Tibial artery (tissue), 4 donors: ENCODE measurements at regions not wholly inside any gene's neighbourhood (a gene's known extent, or its start where the extent isn't known, plus 50 kb on each side); places are given as distances from the start of the nearest gene placed in this dataset.

Experiments
- DNase-seq, 2 donors: peaks; one replicate each; pipeline ENCODE4 v3.0.0-alpha.2; 2019
- H3K27ac ChIP-seq, 2 donors: fragments of 200-600 bp; sonication (generic) in 1 of 2; 1 replicate in 1 of 2; 2 replicates in 1 of 2; pipeline ENCODE4 v1.5.1; 2018 to 2019; ENCODE audit warnings: mild to moderate bottlenecking in 1 of 2
- H3K27me3 ChIP-seq, 2 donors: fragments of 200-600 bp; sonication (generic) in 1 of 2; one replicate each; pipeline versions ENCODE4 v1.5.1 to v1.6.0; 2016 to 2019
- H3K36me3 ChIP-seq, 3 donors: fragments of 200-600 bp; sonication (generic) in 2 of 3; one replicate each; pipeline ENCODE4 v1.5.1; 2016 to 2019; ENCODE audit warnings: mild to moderate bottlenecking in 2 of 3
- H3K4me1 ChIP-seq, 4 donors: fragments of 200-600 bp; sonication (generic) in 2 of 4; 1 replicate in 3 of 4; 2 replicates in 1 of 4; pipeline ENCODE4 v1.5.1; 2016 to 2019
- H3K4me3 ChIP-seq, 2 donors: fragments of 200-600 bp; sonication (generic) in 1 of 2; 1 replicate in 1 of 2; 2 replicates in 1 of 2; pipeline ENCODE4 v1.5.1; 2018 to 2019; ENCODE audit warnings: mild to moderate bottlenecking in 2 of 2
- H3K9me3 ChIP-seq, 3 donors: fragments of 200-600 bp; sonication (generic) in 1 of 3; one replicate each; pipeline ENCODE4 v1.5.1; 2016 to 2019
- intact Hi-C: fragments of 100-400 bp; cut with DNase I; formaldehyde crosslinking; loops from one replicate; pipeline ENCODE4 v1.15.0; 2023; ENCODE audit warnings: low total_unique reads
- TF ChIP-seq, protein P1 (sequence below), 2 experiments: fragments of 200-600 bp in 1 of 2; fragments of 450-650 bp in 1 of 2; IDR thresholded peaks; one replicate each; pipeline ENCODE4 v1.5.1; 2017 to 2019; ENCODE audit warnings: antibody characterized with exemption in 2 of 2, mild to moderate bottlenecking in 1 of 2, moderate library complexity in 1 of 2

DNA sequence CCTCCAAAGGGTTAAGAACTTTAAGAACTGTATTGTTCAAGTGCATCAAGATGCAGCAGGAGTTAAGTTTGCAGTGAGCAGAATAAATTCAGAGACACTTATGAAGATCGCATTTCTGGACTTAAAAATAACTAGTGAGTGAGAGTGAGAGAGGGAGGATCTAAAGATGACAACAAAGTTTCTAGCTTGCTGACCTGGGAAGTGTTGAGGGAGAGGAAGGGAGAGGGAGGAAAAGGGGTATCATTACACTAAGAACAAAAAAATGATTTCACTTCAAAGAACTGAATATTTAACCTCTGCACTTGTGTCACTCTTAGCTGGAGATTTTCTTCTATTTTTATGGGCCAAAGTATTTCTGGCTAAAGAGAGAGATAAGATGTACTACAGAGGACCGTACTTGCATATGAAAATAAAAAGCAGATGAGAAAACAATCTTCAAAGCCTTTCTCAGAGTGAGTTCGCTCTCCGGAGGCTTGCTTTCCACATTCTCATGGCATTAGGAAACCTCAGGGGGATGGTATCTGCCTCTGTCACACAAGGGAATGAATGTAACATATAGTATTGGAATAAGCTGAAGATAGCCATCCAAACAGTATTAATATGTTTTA lies 91.4 kb upstream of the TJP1 start:
- Histone ChIP-seq H3K4me1 (peaks cover 0 to 21% (median 3%) of the 10 kb centered on the region in 4 donors), H3K36me3 (no peaks in the 10 kb centered on the region)
- intact Hi-C loops = no loop called here

DNA sequence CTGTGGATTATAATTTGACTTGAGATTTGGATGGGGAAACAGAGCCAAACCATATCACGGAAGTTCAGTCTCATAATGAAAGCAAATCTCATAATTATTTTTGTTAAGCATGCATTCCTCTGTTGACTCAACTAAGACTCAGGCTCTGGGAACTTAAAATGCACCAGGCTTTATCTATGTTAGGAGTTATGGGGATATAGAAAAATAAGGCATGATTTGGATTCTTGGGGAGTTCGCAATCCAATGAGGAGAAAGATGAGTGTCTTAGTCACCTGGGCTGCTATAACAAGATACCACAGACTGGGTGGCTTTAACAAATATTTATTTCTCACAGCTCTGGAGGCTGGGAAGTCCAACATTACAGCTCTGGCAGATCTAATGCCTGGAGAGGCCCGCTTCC lies 89.4 kb upstream of the TJP1 start:
- Histone ChIP-seq H3K27ac (no peak overlapping the region), H3K9me3 (no peaks in the 10 kb centered on the region), H3K4me1 (peaks cover 0 to 21% (median 3%) of the 10 kb centered on the region in 4 donors), H3K4me3 (no peak overlapping the region), H3K36me3 (no peaks in the 10 kb centered on the region), H3K27me3 (no peaks in the 10 kb centered on the region)
- intact Hi-C loops = no loop called here
- no peak for DNase-seq
- TF ChIP-seq, protein P1, sequence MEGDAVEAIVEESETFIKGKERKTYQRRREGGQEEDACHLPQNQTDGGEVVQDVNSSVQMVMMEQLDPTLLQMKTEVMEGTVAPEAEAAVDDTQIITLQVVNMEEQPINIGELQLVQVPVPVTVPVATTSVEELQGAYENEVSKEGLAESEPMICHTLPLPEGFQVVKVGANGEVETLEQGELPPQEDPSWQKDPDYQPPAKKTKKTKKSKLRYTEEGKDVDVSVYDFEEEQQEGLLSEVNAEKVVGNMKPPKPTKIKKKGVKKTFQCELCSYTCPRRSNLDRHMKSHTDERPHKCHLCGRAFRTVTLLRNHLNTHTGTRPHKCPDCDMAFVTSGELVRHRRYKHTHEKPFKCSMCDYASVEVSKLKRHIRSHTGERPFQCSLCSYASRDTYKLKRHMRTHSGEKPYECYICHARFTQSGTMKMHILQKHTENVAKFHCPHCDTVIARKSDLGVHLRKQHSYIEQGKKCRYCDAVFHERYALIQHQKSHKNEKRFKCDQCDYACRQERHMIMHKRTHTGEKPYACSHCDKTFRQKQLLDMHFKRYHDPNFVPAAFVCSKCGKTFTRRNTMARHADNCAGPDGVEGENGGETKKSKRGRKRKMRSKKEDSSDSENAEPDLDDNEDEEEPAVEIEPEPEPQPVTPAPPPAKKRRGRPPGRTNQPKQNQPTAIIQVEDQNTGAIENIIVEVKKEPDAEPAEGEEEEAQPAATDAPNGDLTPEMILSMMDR (IDR thresholded peaks at IDR 0.05) = no peak

More for the DNA sequence above, 91.4 kb upstream of the TJP1 start:
- no peak for DNase-seq
- Histone ChIP-seq H3K27me3 (no peaks in the 10 kb centered on the region), H3K4me3 (no peak overlapping the region), H3K9me3 (no peaks in the 10 kb centered on the region), H3K27ac (peak overlapping the region in 1 of 2 donors; percentile 38)
- TF ChIP-seq, protein P1 (IDR thresholded peaks at IDR 0.05) = no peak

DNA sequence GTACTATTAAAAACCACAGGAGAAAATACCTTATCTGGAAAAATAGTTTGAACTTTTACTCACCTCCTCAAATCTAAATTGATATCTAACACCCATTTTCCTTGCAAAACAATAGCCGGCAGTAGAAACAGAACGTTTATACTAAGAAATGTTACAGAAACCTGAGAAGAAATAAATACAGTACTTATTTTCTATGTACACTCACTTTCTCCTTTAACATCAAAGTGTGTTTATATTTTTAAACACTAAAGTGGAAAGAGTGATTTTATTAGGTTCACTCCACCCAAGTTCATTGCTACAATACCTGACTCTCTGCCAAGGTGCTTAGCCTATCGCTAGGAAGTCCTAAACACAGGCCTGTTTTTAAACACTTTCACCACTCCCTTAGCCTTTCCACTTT lies 87.8 kb upstream of the TJP1 start:
- peaks cover 0 to 21% (median 3%) of the 10 kb centered on the region in 4 donors for H3K4me1 ChIP-seq
- no peaks in the 10 kb centered on the region for H3K9me3 ChIP-seq
- no peaks in the 10 kb centered on the region for H3K36me3 ChIP-seq
- no peak overlapping the region for H3K4me3 ChIP-seq
- no peak overlapping the region for H3K27ac ChIP-seq
- intact Hi-C loops = no loop called here
- TF ChIP-seq, protein P1 (IDR thresholded peaks at IDR 0.05) = no peak
- H3K27me3 ChIP-seq = no peaks in the 10 kb centered on the region
- no peak for DNase-seq

DNA sequence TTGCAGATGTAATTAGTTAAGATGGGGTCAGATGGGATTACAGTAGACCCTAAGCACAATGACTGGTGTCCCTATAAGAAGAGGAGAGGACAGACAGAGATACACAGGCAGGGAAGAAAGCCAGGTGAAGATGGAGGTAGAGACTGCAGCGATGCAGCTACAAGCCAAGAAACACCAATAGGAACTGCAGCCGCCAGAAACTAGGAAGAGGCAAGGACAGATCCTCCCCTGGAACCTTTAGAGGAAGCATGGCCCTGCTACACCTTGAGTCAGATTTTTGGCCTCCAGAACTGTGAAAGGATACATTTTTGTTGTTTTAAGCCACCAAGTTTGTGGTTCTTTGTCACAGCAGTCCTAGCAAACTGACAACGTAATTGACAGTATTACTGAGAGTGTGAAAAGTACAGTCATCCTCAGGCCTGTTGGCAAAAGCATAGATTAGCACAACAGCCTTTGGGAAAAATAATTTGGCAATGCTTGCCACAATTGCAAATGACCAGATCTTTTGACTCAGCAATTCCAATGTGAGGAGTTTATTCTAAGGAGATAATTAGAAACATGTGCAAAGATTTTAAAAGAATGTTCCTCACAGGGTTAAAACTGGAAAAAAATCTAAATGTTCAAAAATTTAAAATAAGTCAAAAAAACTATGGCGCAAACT lies 82.6 kb upstream of the TJP1 start:
- no peak overlapping the region for H3K27ac ChIP-seq
- H3K4me1 ChIP-seq = no peaks in the 10 kb centered on the region
- H3K27me3 ChIP-seq = no peaks in the 10 kb centered on the region
- TF ChIP-seq, protein P1 (IDR thresholded peaks at IDR 0.05) = no peak
- no peaks in the 10 kb centered on the region for H3K36me3 ChIP-seq
- DNase-seq = no peak
- intact Hi-C loops = loop anchor here (5.0 kb wide), 1 partner anchor 72 kb away; no protein-coding TSS in a partner anchor
- no peaks in the 10 kb centered on the region for H3K9me3 ChIP-seq
- no peak overlapping the region for H3K4me3 ChIP-seq

DNA sequence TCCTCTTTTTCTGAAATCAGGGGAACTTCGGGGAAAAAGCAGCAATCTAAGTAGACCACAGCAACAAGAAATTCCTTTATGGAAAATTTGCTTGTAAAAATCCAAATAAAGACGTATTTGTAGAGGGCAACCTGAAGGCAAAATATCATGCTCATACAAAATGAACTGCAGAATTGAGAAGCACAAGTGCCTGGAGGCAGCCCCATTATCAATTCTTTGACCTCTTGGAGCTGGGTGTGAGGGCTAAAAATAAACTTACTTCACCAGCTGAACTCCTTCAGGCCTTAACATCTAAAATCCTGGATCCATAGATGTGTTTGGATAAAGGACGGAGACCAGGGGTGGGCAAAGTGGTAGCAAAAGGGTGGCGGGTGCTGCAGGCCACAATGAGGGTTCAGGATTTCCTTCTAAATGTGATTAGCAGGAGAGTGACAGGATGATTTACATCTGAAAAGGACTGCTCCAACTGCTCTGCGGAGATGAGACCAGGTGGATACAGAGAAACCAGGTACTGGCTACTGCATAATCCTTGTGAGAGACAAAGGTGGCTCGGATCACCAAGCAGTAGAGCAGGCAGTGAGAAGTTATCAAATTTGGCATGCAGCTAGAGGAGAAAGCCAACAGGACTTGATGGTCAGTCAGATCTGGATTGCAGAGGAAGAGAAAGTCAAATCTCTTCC lies 81.7 kb upstream of the TJP1 start:
- no peaks in the 10 kb centered on the region for H3K27me3 ChIP-seq
- H3K9me3 ChIP-seq = no peaks in the 10 kb centered on the region
- no peaks in the 10 kb centered on the region for H3K36me3 ChIP-seq
- no peaks in the 10 kb centered on the region for H3K4me1 ChIP-seq
- DNase-seq = no peak
- H3K27ac ChIP-seq = no peak overlapping the region
- TF ChIP-seq, protein P1 (IDR thresholded peaks at IDR 0.05) = no peak
- no peak overlapping the region for H3K4me3 ChIP-seq
- intact Hi-C loops = no loop called here
